Hepatocyte (in vitro differentiated cells): ENCODE measurements at regions not wholly inside any gene's neighbourhood (a gene's known extent, or its start where the extent isn't known, plus 50 kb on each side); places are given as distances from the start of the nearest gene placed in this dataset.

ENCODE experiments used
- DNase-seq: peaks from one replicate; pipeline ENCODE4 v3.0.0-alpha.2; 2016; ENCODE audit warnings: low spot score
- H2AFZ ChIP-seq: fragments of 200-600 bp; sonication (generic); 2 replicates; pipeline ENCODE4 v1.6.0; 2016; ENCODE audit warnings: antibody characterized with exemption, mild to moderate bottlenecking
- H3K27ac ChIP-seq: fragments of 200-600 bp; sonication (generic); 2 replicates; pipeline ENCODE4 v1.5.1; 2016; ENCODE audit warnings: mild to moderate bottlenecking
- H3K27me3 ChIP-seq: fragments of 200-600 bp; sonication (generic); 2 replicates; pipeline ENCODE4 v1.6.1; 2016
- H3K36me3 ChIP-seq: fragments of 200-600 bp; sonication (generic); replicated peaks from 2 replicates; pipeline ENCODE4 v1.5.1; 2016; ENCODE audit warnings: low read depth; ENCODE audit not compliant: insufficient read depth
- H3K4me1 ChIP-seq: fragments of 200-600 bp; sonication (generic); 2 replicates; pipeline ENCODE4 v1.5.1; 2016; ENCODE audit warnings: mild to moderate bottlenecking, moderate library complexity; ENCODE audit not compliant: insufficient read depth
- H3K4me2 ChIP-seq: fragments of 200-600 bp; sonication (generic); 2 replicates; pipeline ENCODE4 v1.6.0; 2016
- H3K4me3 ChIP-seq: fragments of 200-600 bp; sonication (generic); 2 replicates; pipeline ENCODE4 v1.5.1; 2016; ENCODE audit warnings: mild to moderate bottlenecking
- H3K79me2 ChIP-seq: fragments of 200-600 bp; sonication (generic); 2 replicates; pipeline ENCODE4 v1.6.0; 2017; ENCODE audit warnings: mild to moderate bottlenecking
- H3K9me2 ChIP-seq: fragments of 200-600 bp; sonication (generic); replicated peaks from 2 replicates; pipeline ENCODE4 v1.6.0; 2017; ENCODE audit warnings: mild to moderate bottlenecking; ENCODE audit not compliant: insufficient read depth
- H3K9me3 ChIP-seq: fragments of 200-600 bp; sonication (generic); 2 replicates; pipeline ENCODE4 v1.5.1; 2016; ENCODE audit warnings: low read depth, mild to moderate bottlenecking
- H4K20me1 ChIP-seq: fragments of 200-600 bp; sonication (generic); 2 replicates; pipeline ENCODE4 v1.6.0; 2016; ENCODE audit warnings: mild to moderate bottlenecking; ENCODE audit not compliant: insufficient read depth, poor library complexity, severe bottlenecking
- CTCF ChIP-seq: fragments of 200-600 bp; sonication (generic); IDR thresholded peaks from 2 replicates; pipeline ENCODE4 v1.5.1; 2016; ENCODE audit warnings: antibody characterized with exemption, mild to moderate bottlenecking; ENCODE audit not compliant: poor library complexity
- EZH2 ChIP-seq: fragments of 200-600 bp; sonication (generic); IDR thresholded peaks from 2 replicates; pipeline ENCODE4 v1.6.1; 2016; ENCODE audit warnings: antibody characterized with exemption, mild to moderate bottlenecking, borderline replicate concordance
- EZH2phosphoT487 ChIP-seq: fragments of 200-600 bp; sonication (generic); IDR thresholded peaks from one replicate; pipeline ENCODE4 v1.6.1; 2018; ENCODE audit warnings: antibody characterized with exemption, mild to moderate bottlenecking, low read depth, moderate library complexity; ENCODE audit not compliant: unreplicated experiment, severe bottlenecking
- WGBS: methylation state at CpG from one replicate; pipeline ENCODE4 v1.1.6; 2016; ENCODE audit warnings: low lambda C conversion rate; ENCODE audit errors: missing lambda C conversion rate; 5-methylcytosine and 5-hydroxymethylcytosine counted together

GRCh38 chr4:84417997-84418709 lies 80.9 kb downstream of the NKX6-1 start:
- TF ChIP-seq CTCF (no peak), EZH2phosphoT487 (no peak), EZH2 (no peak)
- DNase-seq, result peak; percentile 27
- WGBS, result 49% methylated on average over 5 of the region's 5 CpGs

GRCh38 chr4:84413976-84414375 lies 85.1 kb downstream of the NKX6-1 start:
- Histone ChIP-seq H3K4me2 (no peak overlapping the region), H3K27ac (no peak overlapping the region), H3K9me3 (no peaks in the 10 kb centered on the region), H3K27me3 (peaks cover 3% of the 10 kb centered on the region), H3K9me2 (no peaks in the 10 kb centered on the region), H4K20me1 (no peaks in the 10 kb centered on the region), H3K4me1 (no peaks in the 10 kb centered on the region), H3K79me2 (no peaks in the 10 kb centered on the region), H2AFZ (no peak overlapping the region), H3K4me3 (no peak overlapping the region), H3K36me3 (no peaks in the 10 kb centered on the region)
- WGBS, result 80% methylated on average over 1 of the region's 1 CpG
- no peak for TF ChIP-seq EZH2phosphoT487
- no peak for TF ChIP-seq CTCF
- TF ChIP-seq EZH2, result no peak
- DNase-seq, result no peak

More at GRCh38 chr4:84417997-84418709, 80.9 kb downstream of the NKX6-1 start:
- Histone ChIP-seq H3K4me3 (no peak overlapping the region), H3K27me3 (no peaks in the 10 kb centered on the region), H3K27ac (no peak overlapping the region), H3K36me3 (no peaks in the 10 kb centered on the region), H3K79me2 (no peaks in the 10 kb centered on the region), H4K20me1 (no peaks in the 10 kb centered on the region), H3K9me3 (no peaks in the 10 kb centered on the region), H3K9me2 (no peaks in the 10 kb centered on the region), H3K4me2 (no peak overlapping the region), H2AFZ (no peak overlapping the region), H3K4me1 (no peaks in the 10 kb centered on the region)

- H3K27me3 ChIP-seq, result peaks cover 3% of the 10 kb centered on the region
- no peak overlapping the region for H3K4me3 ChIP-seq
- no peaks in the 10 kb centered on the region for H3K9me3 ChIP-seq
- TF ChIP-seq EZH2phosphoT487 (no peak), EZH2 (no peak), CTCF (no peak)
- no peaks in the 10 kb centered on the region for H3K79me2 ChIP-seq
- no peaks in the 10 kb centered on the region for H3K4me1 ChIP-seq
- H4K20me1 ChIP-seq, result no peaks in the 10 kb centered on the region
- no peaks in the 10 kb centered on the region for H3K36me3 ChIP-seq
- no peak overlapping the region for H3K27ac ChIP-seq
- H3K9me2 ChIP-seq, result no peaks in the 10 kb centered on the region
- H2AFZ ChIP-seq, result no peak overlapping the region
- no peak for DNase-seq
- H3K4me2 ChIP-seq, result no peak overlapping the region
These were observed 85.6 kb downstream of the NKX6-1 start for GRCh38 chr4:84413480-84413879.

- no peak for DNase-seq
- H4K20me1 ChIP-seq, result no peaks in the 10 kb centered on the region
- no peak overlapping the region for H3K27ac ChIP-seq
- H3K9me3 ChIP-seq, result no peaks in the 10 kb centered on the region
- peaks cover 3% of the 10 kb centered on the region for H3K27me3 ChIP-seq
- TF ChIP-seq CTCF (no peak), EZH2phosphoT487 (no peak), EZH2 (no peak)
- H3K36me3 ChIP-seq, result no peaks in the 10 kb centered on the region
- H3K9me2 ChIP-seq, result no peaks in the 10 kb centered on the region
- H3K4me2 ChIP-seq, result no peak overlapping the region
- H3K4me3 ChIP-seq, result no peak overlapping the region
- H3K4me1 ChIP-seq, result no peaks in the 10 kb centered on the region
- H3K79me2 ChIP-seq, result no peaks in the 10 kb centered on the region
- WGBS, result 69% methylated on average over 1 of the region's 1 CpG
- no peak overlapping the region for H2AFZ ChIP-seq
These were observed 87.0 kb downstream of the NKX6-1 start for GRCh38 chr4:84412062-84412461.
